CD4-positive, alpha-beta T cell treated with Interleukin-6 for 4 hours (primary cell): ENCODE measurements at regions not wholly inside any gene's neighbourhood (a gene's known extent, or its start where the extent isn't known, plus 50 kb on each side); places are given as distances from the start of the nearest gene placed in this dataset.
"Not testable (repeated sequence)": the region's sequence is repeated elsewhere in the genome, so short reads cannot be mapped to it uniquely, and the experiment has no call there.

Experiments
- DNase-seq: peaks from one replicate; pipeline ENCODE4 v3.0.0-alpha.2; 2020; ENCODE audit warnings: mixed read lengths

GRCh38 chr10:80697926-80698325 is 160.2 kb downstream of the SH2D4B start:
- no peak for DNase-seq

- DNase-seq, result peak; percentile 76
These were observed 161.9 kb downstream of the SH2D4B start for GRCh38 chr10:80699602-80700039.

GRCh38 chr10:80700252-80700651 is 162.6 kb downstream of the SH2D4B start:
- no peak for DNase-seq

GRCh38 chr10:80700760-80701444 is 163.2 kb downstream of the SH2D4B start:
- no peak for DNase-seq

- no peak for DNase-seq
These were observed 164.0 kb downstream of the SH2D4B start for GRCh38 chr10:80701706-80702105.

GRCh38 chr10:80702143-80702542 is 164.4 kb downstream of the SH2D4B start:
- no peak for DNase-seq

- DNase-seq, result no peak
These were observed 168.2 kb downstream of the SH2D4B start for GRCh38 chr10:80705899-80706298.

- DNase-seq, result no peak
These were observed 170.5 kb downstream of the SH2D4B start for GRCh38 chr10:80708185-80708584.

GRCh38 chr10:80708808-80709207 is 171.1 kb downstream of the SH2D4B start:
- DNase-seq, result no peak

- DNase-seq, result no peak
These were observed 172.2 kb downstream of the SH2D4B start for GRCh38 chr10:80709866-80710265.

GRCh38 chr10:80713398-80713928 is 175.8 kb downstream of the SH2D4B start:
- DNase-seq, result no peak

- no peak for DNase-seq
These were observed 176.9 kb downstream of the SH2D4B start for GRCh38 chr10:80714566-80714965.

- no peak for DNase-seq
These were observed 180.3 kb downstream of the SH2D4B start for GRCh38 chr10:80718024-80718423.

- no peak for DNase-seq
These were observed 182.2 kb downstream of the SH2D4B start for GRCh38 chr10:80719935-80720334.

- DNase-seq, result no peak
These were observed 182.8 kb downstream of the SH2D4B start for GRCh38 chr10:80720549-80720948.

- DNase-seq, result not testable (repeated sequence)
These were observed 190.7 kb downstream of the SH2D4B start for GRCh38 chr10:80728354-80728753.

- DNase-seq, result no peak
These were observed 192.2 kb downstream of the SH2D4B start for GRCh38 chr10:80729896-80730295.

- DNase-seq, result no peak
These were observed 192.8 kb downstream of the SH2D4B start for GRCh38 chr10:80730522-80730921.

- no peak for DNase-seq
These were observed 196.9 kb downstream of the SH2D4B start for GRCh38 chr10:80734589-80734988.

- DNase-seq, result no peak
These were observed 199.5 kb downstream of the SH2D4B start for GRCh38 chr10:80737209-80737608.

- DNase-seq, result no peak
These were observed 201.6 kb downstream of the SH2D4B start for GRCh38 chr10:80739328-80739727.

- no peak for DNase-seq
These were observed 202.4 kb downstream of the SH2D4B start for GRCh38 chr10:80739963-80740715.

- no peak for DNase-seq
These were observed 203.6 kb downstream of the SH2D4B start for GRCh38 chr10:80741278-80741677.

GRCh38 chr10:80750268-80750667 is 212.6 kb downstream of the SH2D4B start:
- no peak for DNase-seq
